HG02623 (cell line): ENCODE measurements at regions not wholly inside any gene's neighbourhood (a gene's known extent, or its start where the extent isn't known, plus 50 kb on each side); places are given as distances from the start of the nearest gene placed in this dataset.
"Not testable (repeated sequence)": the region's sequence is repeated elsewhere in the genome, so short reads cannot be mapped to it uniquely, and the experiment has no call there.

Experiments
- ATAC-seq: cut with Tn5 transposase; IDR thresholded peaks from one replicate; pipeline ENCODE4 v1.9.1; 2021; ENCODE audit warnings: moderate library complexity; ENCODE audit not compliant: unreplicated experiment

- ATAC-seq: no peak
Observed at GRCh38 chr4:34950926-34951325, 1293.4 kb downstream of the ARAP2 start.

GRCh38 chr4:34953145-34953799 lies 1291.0 kb downstream of the ARAP2 start:
- ATAC-seq: no peak

DNA sequence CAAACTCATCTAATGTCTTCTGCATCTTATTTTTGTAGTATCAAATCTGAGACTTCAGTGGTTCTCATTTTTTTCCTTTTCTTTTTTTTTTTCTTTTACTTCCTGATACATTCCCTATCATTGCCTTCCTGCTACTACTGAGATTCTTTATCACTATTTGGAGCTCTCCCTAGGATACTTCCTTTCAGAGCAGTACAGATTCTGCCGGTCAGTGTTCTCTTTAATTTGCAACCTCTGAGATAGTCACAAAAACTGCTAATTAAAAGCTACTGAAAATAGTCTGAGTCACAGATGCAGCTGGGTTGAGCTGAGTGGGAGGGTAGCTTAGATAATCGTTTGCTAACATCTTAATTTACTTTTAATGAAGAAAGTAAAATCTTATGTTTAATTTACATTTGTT lies 1279.7 kb downstream of the ARAP2 start:
- no peak for ATAC-seq

- ATAC-seq: no peak
Observed at GRCh38 chr4:34972189-34972588, 1272.1 kb downstream of the ARAP2 start.

- ATAC-seq: no peak
Observed at GRCh38 chr4:34973650-34974312, 1270.5 kb downstream of the ARAP2 start.

GRCh38 chr4:34974313-34974680 lies 1270.0 kb downstream of the ARAP2 start:
- ATAC-seq: no peak

- ATAC-seq: not testable (repeated sequence)
Observed at GRCh38 chr4:35021222-35021621, 1223.1 kb downstream of the ARAP2 start.

DNA sequence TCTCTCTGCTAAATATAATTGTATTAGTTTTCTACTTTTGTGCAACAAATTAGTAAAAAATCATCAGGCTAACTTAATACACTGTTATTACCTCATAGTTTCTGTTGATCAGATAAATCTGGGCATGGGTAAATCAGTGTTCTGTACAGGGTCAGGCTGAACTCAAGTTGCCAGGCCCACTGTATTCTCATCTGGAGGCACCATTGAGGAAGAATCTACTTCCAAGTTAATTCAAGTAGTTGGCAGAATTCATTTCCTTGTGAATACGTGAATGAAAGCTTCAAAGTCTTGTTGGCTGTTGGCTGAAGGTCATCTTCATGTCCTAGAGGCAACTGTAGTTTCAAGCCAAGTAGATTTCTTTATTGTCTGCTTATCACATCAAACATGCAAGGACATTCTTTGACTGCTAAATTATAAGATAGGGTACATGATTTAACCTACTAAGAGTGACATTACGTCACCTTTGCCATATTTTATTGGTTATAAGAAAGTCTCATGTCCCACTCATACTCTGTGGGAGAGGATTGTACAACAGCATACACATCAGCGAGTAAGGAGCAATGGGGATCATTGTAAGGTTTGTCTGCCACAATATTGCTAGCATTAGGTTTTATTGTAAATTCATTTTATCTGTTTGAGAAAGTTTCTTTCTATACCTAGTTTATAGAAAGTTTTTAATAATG lies 1219.0 kb downstream of the ARAP2 start:
- no peak for ATAC-seq

DNA sequence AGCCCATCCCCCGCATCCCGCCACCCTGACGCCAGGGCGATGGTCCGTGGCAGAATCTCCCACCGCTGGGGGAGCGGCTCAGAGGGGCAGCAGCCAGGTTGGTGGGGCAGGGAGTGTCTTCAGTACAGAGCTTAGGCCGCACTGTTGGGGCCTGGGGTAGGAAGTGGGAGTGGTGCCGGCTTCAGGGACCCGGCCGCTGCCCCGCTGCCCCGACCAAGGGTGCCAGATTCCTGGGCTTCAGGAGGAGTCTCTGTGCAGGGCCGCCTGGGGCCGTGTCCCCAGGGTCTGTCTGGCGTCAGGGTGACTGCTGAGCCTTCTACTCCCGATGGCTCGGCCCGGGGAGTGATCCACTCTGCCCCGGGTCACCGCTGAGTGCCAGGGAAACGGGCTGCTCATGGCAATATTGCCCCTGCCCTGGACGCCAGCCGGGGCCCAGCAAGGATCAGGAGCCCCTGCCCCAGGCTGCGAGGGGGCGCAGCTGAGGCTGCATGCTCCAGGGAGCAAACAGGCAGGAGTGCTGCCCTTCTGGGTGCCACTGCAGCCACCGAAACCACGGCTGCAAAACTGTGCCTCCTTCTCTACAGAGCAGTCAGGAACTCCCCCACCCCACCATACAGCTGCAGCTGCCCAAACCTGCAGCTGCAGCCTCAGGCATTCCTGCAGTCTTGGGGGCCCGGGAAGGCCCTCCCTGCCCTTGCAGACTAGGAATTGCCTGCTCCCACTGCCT lies 1206.1 kb downstream of the ARAP2 start:
- ATAC-seq: no peak

GRCh38 chr4:35038845-35039244 lies 1205.5 kb downstream of the ARAP2 start:
- ATAC-seq: no peak

GRCh38 chr4:35052546-35052945 lies 1191.8 kb downstream of the ARAP2 start:
- ATAC-seq: no peak

DNA sequence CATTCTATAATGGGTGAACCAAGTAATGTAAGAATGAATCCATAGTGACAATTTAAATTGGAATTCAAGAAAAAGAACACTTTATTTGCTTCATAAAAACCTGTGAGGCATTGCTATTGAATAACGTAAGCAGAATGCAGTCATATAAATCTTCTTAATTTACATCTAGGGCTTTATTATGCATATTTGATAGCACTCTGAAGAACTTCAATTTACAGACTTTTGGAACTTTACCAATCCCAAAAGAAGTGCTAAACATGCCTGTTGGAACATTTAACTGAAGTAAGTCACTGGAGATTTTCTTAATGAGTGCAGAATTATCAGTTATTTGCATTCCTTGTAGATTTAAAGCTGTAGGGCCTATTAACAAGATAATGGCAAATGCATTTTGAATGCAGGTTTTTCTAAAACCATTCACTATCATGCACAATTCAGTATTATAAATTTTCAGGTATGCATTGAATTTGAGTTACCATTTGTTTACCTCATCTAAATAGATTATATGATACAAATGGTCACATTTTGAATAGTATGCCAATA lies 1181.2 kb downstream of the ARAP2 start:
- ATAC-seq: no peak

GRCh38 chr4:35066406-35066805 lies 1177.9 kb downstream of the ARAP2 start:
- ATAC-seq: no peak

- no peak for ATAC-seq
Observed at GRCh38 chr4:35080799-35081198, 1163.5 kb downstream of the ARAP2 start.

GRCh38 chr4:35087218-35087617 lies 1157.1 kb downstream of the ARAP2 start:
- no peak for ATAC-seq

DNA sequence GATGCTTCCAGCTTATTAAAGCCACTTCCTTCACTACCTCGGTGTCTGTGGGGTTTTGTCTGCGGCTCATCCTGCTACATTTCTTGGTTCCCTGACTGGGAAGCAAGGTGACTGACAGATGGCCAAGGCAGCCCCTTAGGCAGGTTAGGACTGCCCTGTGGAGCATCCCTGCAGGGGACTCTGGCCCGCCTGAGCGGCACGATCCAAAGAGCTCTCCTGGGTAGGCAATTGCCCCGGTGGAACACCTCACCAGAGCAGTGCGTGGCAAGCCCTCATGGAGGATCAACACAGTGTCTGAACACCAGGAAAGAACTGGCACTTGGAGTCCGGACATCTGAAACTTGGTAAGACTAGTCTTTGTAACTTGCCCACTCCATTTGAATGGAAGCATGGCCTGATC lies 1143.4 kb downstream of the ARAP2 start:
- no peak for ATAC-seq

GRCh38 chr4:35102066-35102465 lies 1142.2 kb downstream of the ARAP2 start:
- ATAC-seq: no peak

- ATAC-seq: no peak
Observed at GRCh38 chr4:35105486-35105885, 1138.8 kb downstream of the ARAP2 start.

DNA sequence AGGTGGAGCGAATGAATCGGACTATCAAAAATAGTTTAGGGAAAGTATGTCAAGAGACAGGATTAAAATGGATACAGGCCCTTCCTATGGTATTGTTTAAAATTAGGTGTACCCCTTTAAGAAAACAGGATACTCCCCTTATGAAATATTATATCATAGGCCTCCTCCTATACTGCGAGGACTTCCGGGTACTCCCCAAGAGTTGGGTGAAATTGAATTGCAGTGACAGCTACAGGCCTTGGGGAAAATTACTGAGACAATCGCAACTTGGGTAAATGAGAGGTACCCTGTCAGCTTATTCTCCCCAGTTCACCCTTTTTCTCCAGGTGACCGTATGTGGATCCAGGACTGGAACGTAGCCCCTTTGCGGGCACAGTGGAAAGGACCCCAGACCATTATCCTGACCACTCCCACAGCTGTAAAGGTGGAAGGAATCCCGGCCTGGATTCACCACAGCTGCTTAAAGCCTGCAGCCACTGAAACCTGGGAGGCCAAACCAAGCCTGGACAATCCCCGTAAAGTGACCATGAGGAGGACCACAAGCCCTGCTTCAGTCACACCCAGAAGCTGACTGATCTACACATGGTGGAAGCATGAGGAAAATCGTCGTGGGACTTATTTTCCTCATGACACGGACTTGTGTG lies 1138.1 kb downstream of the ARAP2 start:
- ATAC-seq: no peak

DNA sequence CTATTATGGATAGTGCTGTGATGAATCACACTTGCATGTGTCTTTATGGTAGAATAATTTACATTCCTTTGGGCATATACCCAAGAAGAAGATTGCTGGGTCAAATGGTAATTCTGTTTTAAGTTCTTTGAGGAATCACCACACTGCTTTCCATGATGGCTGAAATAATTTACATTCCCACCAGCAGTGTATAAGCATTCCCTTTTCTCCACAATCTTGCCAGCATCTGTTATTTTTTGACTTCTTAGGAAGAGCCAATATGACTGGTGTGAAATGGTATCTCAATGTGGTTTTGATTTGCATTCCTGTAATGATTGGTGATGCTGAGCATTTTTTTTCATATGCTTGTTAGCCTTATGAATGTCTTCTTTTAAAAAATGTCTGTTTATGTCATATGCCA lies 1120.2 kb downstream of the ARAP2 start:
- ATAC-seq: no peak
